ENCODE measurements at regions not wholly inside any gene's neighbourhood (a gene's known extent, or its start where the extent isn't known, plus 50 kb on each side); places are given as distances from the start of the nearest gene placed in this dataset.
A peak's percentile ranks its signal among the peaks of the same experiment; 100 is the strongest.

DNA sequence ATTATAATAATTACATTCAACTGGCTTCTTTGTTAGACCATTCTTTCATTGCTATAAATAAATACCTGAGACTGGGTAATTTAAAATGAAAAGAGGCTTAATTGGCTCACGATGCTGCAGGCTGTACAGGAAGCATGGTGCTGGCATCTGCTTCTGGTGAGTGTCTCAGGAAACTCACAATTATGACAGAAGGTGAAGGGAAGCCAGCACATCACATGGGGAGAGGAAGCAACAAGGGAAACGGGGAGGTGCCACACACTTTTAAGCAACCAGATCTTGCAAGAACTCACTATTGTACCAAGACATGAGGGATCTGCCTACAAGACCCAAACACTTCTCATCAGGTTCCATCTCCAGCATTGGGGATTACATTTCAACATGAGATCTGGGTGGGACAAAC lies 413.1 kb upstream of the ARRDC4 start:
- DNase-seq (ENCODE audit: low read depth): no peak
- TF ChIP-seq CTCF (conservative IDR thresholded peaks at IDR 0.05; ENCODE audit: low read depth, low read length): no peak

GRCh38 chr15:97561529-97561928 lies 399.0 kb upstream of the ARRDC4 start:
- DNase-seq (ENCODE audit: low read depth): no peak
- no peak overlapping the region for H3K4me3 ChIP-seq (ENCODE audit: low read depth, low read length)
- TF ChIP-seq CTCF (conservative IDR thresholded peaks at IDR 0.05; ENCODE audit: low read depth, low read length): no peak

More for the DNA sequence above, 413.1 kb upstream of the ARRDC4 start:
- no peak overlapping the region for H3K4me3 ChIP-seq (ENCODE audit: low read depth, low read length)

DNA sequence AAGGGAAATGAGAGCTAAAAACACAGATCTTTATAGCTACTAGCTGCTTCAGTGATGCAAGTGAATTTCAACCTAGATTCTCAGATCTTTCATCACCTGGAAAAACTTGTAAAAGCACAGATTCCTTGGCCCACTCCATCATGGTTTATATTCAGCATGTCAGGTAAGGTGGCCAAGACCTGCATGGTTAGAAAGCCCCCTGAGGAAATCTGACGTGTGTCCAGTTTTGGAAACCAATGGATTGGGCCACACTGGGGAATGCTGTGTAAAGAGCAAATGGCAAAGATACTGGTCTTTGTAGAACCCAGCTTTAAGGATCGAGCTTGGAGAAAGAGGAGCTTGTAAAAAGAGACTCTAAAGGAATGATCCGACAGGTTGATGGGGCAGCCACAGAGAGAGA lies 397.0 kb upstream of the ARRDC4 start:
- DNase-seq (ENCODE audit: low read depth): no peak
- TF ChIP-seq CTCF (conservative IDR thresholded peaks at IDR 0.05; ENCODE audit: low read depth, low read length): no peak
- H3K4me3 ChIP-seq (ENCODE audit: low read depth, low read length): no peak overlapping the region

- no peak overlapping the region for H3K4me3 ChIP-seq (ENCODE audit: low read depth, low read length)
- peak; percentile 20 for DNase-seq (ENCODE audit: low read depth)
- TF ChIP-seq CTCF (conservative IDR thresholded peaks at IDR 0.05; ENCODE audit: low read depth, low read length): no peak
These were observed 393.5 kb upstream of the ARRDC4 start for GRCh38 chr15:97566961-97567360.

- no peak for TF ChIP-seq CTCF (conservative IDR thresholded peaks at IDR 0.05; ENCODE audit: low read depth, low read length)
These were observed 393.1 kb upstream of the ARRDC4 start for GRCh38 chr15:97567411-97567810.

DNA sequence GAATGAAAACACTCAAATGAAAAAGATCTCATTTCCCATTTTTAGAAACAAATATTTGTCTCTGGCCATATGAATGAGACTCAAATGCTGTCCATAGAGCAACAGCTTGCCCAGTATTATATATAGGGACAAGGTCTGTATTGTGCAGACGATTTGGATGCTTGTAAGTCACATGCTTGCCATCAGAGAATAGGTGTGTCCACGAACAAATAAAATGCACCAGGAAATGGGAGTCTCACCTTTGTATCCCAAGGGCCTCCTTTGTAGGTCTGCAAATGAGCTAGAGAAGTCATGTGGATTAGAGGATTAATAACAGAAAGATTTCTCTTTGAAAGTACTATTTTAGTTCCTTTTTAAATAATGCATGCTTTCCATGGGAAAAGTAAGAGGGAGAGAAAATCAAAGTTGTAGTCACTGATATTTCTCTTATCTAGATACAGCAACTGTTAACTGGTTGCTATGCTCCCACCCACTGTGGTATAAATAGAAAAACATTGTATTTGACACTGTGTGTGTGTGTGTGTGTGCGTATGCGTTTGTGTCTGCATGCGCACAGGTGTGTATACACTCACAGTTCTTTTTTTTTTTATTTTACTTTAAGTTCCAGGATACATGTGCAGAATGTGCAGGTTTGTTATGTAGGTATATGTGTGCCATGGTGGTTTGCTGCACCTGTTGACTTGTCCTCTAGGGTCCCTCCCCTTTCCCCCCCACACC lies 383.4 kb upstream of the ARRDC4 start:
- DNase-seq (ENCODE audit: low read depth): no peak
- H3K4me3 ChIP-seq (ENCODE audit: low read depth, low read length): no peak overlapping the region
- TF ChIP-seq CTCF (conservative IDR thresholded peaks at IDR 0.05; ENCODE audit: low read depth, low read length): no peak

More at GRCh38 chr15:97567411-97567810, 393.1 kb upstream of the ARRDC4 start:
- no peak overlapping the region for H3K4me3 ChIP-seq (ENCODE audit: low read depth, low read length)
- no peak for DNase-seq (ENCODE audit: low read depth)

- no peak for TF ChIP-seq CTCF (conservative IDR thresholded peaks at IDR 0.05; ENCODE audit: low read depth, low read length)
- no peak for DNase-seq (ENCODE audit: low read depth)
- no peak overlapping the region for H3K4me3 ChIP-seq (ENCODE audit: low read depth, low read length)
These were observed 375.1 kb upstream of the ARRDC4 start for GRCh38 chr15:97585408-97585807.
